Cardiac septum (tissue), 1 donor: ENCODE measurements at regions not wholly inside any gene's neighbourhood (a gene's known extent, or its start where the extent isn't known, plus 50 kb on each side); places are given as distances from the start of the nearest gene placed in this dataset.
"Not testable (repeated sequence)": the region's sequence is repeated elsewhere in the genome, so short reads cannot be mapped to it uniquely, and the experiment has no call there.

Experiments used
- DNase-seq: peaks from one replicate; pipeline ENCODE4 v3.0.0-alpha.2; 2020; ENCODE audit warnings: low spot score
- intact Hi-C: fragments of 100-400 bp; cut with DNase I; formaldehyde crosslinking; loops from one replicate; pipeline ENCODE4 v1.14.0; 2022
- donor health status: DM: no; HTN: no; CAD: no.

DNA sequence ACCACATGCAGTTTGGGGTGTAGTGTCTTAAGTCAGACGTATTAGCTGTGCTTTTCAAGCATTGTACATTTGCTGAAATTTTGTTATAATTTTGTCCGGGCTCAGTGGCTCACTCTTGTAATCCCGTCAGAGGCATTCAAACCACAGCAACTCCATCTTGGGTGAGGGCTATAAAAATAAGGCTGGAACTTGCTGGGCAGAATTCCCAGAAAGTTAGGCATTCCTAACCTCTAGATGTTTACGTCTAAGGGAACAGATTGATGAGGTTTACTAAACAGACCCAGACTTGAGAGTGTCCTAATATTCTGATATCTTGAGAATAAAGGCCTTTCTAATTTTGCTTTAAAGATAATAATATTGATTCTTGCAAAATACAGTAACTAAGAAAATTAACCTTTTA lies 957.8 kb downstream of the NXPH1 start:
- intact Hi-C loops: no loop called here
- DNase-seq: no peak

DNA sequence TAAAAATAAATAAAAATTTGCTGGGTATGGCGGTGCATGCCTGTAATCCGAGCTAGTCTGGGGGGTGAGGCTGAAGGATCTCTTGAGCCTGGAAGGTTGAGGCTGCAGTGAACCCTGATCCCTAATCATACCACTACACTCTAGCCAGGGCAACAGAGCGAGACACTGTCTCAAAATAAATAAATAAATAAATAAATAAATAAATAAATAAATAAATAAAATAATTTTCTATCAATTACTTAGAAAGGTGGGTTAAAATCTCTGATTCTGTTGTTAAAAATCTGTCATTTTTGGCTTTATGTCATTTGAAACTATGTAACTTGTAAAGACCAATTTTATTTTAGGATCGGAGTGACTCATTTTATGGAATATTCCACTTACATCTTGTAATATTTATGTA lies 958.6 kb downstream of the NXPH1 start:
- DNase-seq: no peak
- intact Hi-C loops: no loop called here

- intact Hi-C loops: not testable (repeated sequence)
These were observed 971.0 kb downstream of the NXPH1 start for GRCh38 chr7:9404386-9404785.

GRCh38 chr7:9407816-9408215 lies 974.4 kb downstream of the NXPH1 start:
- intact Hi-C loops: no loop called here

More at GRCh38 chr7:9404386-9404785, 971.0 kb downstream of the NXPH1 start:
- not testable (repeated sequence) for DNase-seq

GRCh38 chr7:9453521-9453920 lies 1020.1 kb downstream of the NXPH1 start:
- intact Hi-C loops: no loop called here
- no peak for DNase-seq

More at GRCh38 chr7:9407816-9408215, 974.4 kb downstream of the NXPH1 start:
- no peak for DNase-seq

GRCh38 chr7:9488555-9488954 lies 1055.1 kb downstream of the NXPH1 start:
- intact Hi-C loops: no loop called here
- DNase-seq: no peak

- no peak for DNase-seq
- intact Hi-C loops: no loop called here
These were observed 1064.9 kb downstream of the NXPH1 start for GRCh38 chr7:9498303-9498702.

- no peak for DNase-seq
- intact Hi-C loops: no loop called here
These were observed 1068.9 kb downstream of the NXPH1 start for GRCh38 chr7:9502269-9502668.

- no peak for DNase-seq
- intact Hi-C loops: no loop called here
These were observed 1071.3 kb downstream of the NXPH1 start for GRCh38 chr7:9504678-9505077.

- intact Hi-C loops: no loop called here
- DNase-seq: no peak
These were observed 1072.1 kb downstream of the NXPH1 start for GRCh38 chr7:9505516-9505915.

DNA sequence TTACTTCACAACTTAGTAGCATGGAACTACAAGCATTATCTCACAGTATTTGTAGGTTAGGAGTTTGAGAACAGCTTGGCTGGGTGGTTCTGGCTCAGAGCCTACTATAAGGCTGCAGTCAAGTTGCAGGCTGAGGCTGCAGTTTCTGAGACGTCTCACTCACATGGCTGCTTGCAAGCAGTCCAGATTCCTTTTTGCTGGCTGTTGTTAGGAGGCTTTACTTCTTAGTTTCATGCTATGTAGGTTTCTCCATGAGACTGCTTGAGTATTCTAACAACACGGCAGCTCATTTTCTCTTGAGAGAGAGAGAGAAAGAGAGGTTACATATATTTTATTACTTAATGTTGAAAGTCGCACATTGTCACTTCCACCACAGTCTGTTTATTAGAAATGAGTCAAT lies 1073.9 kb downstream of the NXPH1 start:
- no peak for DNase-seq
- intact Hi-C loops: no loop called here

- intact Hi-C loops: no loop called here
- no peak for DNase-seq
These were observed 1083.3 kb downstream of the NXPH1 start for GRCh38 chr7:9516662-9517061.

DNA sequence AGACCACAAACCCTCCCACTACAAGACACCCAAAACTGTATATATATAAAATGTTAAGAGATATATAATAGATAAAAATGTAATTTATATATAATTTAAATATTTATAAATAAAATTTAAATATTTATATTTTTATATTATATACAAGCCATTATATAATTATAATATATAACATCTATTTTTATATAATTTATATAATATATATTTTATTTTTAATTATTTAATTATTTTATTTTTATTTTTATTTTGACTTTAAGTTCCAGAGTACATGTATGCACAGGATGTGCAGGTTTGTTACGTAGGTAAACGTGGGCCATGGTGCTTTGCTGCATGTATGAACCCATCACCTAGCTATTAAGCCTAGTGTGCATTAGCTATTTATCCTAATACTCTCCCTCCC lies 1090.2 kb downstream of the NXPH1 start:
- no peak for DNase-seq
- intact Hi-C loops: no loop called here

GRCh38 chr7:9552431-9552830 lies 1119.0 kb downstream of the NXPH1 start:
- intact Hi-C loops: not testable (repeated sequence)

DNA sequence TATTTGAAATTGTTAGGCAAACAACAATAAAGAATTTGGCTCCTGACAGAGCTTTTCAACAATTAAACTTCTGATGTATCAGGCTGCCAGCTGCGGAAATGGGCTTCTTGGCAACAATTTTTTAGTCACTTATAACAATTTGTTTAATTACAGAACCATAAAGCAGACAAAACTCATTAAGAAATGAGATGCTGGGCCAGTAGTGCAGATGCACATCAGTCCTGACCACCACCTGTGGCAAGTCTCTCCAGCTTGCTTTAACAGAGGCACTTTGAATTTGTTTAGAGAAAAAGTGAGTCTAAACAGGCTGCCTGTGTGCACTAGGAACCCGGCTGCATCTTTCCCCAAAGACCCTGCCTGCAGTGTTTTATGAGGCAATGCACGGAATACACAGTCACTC lies 1124.4 kb downstream of the NXPH1 start:
- no peak for DNase-seq
- intact Hi-C loops: no loop called here

More at GRCh38 chr7:9552431-9552830, 1119.0 kb downstream of the NXPH1 start:
- not testable (repeated sequence) for DNase-seq

DNA sequence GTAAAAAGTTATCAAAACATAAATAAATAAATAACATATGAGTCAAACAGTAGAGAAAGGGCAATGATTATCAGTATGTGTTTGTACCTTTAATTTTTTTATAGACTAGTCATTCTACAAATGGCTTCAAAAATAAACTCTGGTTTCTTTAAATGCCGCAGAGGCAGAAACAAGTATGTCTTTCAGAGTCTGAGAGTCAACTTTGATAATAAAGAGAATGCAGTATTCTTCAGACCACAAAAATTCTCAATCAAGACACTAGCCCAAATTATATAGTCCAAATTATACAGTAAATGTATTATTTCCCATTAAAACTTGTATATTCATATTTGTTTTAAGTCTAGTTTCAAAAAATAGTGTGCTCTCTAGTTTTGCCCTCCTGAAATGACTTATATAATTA lies 1142.3 kb downstream of the NXPH1 start:
- DNase-seq: no peak
- intact Hi-C loops: no loop called here

DNA sequence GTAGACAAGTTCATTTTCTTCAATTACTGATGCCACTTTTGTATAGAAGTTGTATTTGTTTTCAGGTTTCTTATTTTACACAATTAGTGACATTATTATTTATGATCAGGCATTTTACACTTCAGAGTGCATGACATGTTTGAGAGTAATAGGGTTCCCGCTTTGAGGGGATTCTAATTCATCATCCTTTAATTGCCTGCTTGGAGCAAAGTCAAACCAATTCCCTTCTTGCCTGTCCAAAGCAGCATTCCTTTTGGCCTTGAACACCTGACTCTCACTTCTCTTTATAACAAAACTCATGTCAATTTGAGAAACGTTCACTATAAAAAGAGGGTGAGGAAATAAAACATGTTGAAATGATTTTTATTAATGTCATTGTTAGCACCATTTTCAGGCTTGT lies 1149.4 kb downstream of the NXPH1 start:
- intact Hi-C loops: no loop called here
- no peak for DNase-seq

DNA sequence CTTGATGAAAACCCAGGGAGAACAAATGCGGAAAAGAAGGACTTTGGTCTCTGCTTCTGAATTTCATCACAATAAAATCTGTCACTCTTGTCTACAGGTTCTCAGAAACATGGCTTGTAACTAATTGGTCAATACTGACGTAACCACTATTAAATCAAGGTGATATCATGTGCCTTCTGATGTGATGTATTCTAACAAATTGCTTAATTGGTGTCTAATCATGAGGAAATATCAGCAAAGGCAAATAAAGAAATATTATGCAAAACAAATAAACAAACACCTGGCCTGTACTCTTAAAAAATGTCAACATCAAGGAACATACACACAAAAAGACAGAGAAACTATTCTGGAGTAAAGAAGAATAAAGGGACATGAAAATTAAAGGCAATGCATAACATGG lies 1165.0 kb downstream of the NXPH1 start:
- no peak for DNase-seq
- intact Hi-C loops: no loop called here

DNA sequence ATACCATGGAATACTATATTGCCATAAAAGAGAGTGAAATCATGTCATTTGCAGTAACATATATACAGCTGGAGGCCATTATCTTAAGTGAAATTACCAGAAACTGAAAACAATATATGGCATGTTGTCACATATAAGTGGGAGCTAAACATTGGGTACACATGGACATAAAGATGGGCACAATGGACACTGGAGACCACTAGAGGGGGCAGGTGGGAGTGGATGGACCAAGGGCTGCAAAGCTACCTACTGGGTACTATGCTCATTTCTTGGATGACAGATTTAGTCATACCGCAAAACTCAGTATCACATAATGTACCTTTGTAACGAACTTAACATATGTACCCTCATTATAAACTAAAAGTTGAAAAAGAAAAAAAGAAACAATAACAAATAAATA lies 1167.6 kb downstream of the NXPH1 start:
- no peak for DNase-seq

DNA sequence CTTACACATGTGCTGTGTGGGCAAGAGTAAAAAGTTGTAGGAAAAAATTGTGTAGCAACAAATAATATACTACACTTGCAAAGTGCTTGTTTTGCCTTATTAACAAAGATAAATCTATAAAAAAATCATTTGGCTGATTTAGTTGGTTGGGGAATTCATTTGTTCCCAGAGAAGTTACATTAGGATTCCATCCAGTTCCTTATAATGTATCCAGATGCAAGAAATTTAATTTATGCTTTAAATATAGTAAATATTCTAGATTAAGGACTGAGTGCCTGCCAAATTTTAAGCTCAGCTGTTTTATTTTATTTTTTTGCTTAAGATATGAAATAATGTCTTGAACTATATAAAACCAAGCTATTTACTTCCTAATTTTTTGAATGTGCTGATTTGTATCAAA lies 1169.9 kb downstream of the NXPH1 start:
- DNase-seq: no peak
- intact Hi-C loops: no loop called here

More for the DNA sequence above, 1167.6 kb downstream of the NXPH1 start:
- intact Hi-C loops: no loop called here

DNA sequence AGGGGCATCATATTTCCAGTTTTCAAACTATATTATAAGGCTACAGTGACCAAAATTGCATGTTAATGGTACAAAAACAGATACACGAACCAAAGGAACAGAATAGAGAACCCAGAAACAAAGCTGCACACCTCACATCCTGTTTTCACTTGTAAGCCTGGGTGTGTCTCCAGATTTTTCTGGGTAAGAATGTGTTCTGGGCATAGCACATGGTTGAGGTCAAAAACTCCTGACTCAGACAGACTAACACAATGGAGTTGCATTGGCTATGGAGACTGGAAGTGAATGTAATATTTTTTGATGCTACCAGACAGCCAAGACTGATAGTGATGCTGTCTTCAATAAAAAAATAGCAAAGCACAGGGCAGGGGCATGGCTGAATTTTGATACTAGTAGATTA lies 1175.2 kb downstream of the NXPH1 start:
- intact Hi-C loops: no loop called here
- no peak for DNase-seq

GRCh38 chr7:9620899-9621298 lies 1187.5 kb downstream of the NXPH1 start:
- intact Hi-C loops, DNase-seq: not testable (repeated sequence)
